ENCODE measurements at regions not wholly inside any gene's neighbourhood (a gene's known extent, or its start where the extent isn't known, plus 50 kb on each side); places are given as distances from the start of the nearest gene placed in this dataset.

DNA sequence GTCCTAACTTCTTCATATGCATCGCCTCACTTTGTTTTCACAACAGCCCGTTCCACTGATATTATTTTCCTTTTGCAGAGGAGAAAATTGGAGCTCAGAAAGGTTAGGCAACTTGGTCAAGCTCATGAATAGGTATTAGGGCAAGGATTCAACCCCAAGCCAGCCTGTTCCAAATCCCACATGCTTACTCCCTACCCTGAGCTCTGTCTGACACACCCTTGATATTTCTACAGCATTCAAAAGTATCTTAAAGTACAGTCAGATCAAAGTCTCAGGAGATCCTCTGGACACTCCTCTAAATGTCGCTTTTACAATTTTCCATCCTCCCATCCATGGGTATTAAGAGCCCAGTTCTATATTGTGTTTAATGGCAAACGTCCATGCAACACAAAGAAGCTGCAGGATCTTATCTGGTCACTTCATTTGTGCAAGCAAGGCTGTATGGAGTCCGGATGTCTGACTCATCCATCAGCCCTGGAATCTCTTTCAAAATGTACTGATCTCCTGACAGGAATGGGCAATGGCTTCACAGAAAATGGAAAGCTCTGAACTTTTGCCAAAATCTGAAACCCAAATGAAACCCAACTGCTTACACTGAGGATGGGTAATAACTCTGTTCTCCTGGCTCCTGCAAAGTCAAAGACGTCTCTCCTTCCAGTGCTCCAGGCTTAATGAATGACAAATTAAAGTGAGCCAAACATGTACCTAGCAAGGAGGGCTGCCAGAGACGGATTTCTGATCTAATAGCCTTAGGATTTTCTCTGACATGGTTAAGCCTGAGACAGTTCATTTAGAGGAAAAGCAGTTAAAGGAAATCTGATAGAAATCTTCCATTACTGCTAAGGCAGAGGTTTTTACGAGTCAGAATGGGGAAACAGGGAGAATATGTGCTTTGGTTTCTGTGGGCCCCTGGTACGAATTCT, 230.9 kb upstream of the RORA start:
- no peaks in the 10 kb centered on the region for H3K9me3 ChIP-seq (ENCODE audit: control insufficient read depth, insufficient read depth, low read length)
- no peaks in the 10 kb centered on the region for H3K27me3 ChIP-seq (ENCODE audit: control insufficient read depth, insufficient read depth, low read length)
- no peak overlapping the region for H3K9ac ChIP-seq (ENCODE audit: low read depth, low read length)
- H3K4me3 ChIP-seq (ENCODE audit: low read depth, low read length), result no peak overlapping the region
- H3K36me3 ChIP-seq (ENCODE audit: control insufficient read depth, insufficient read depth, low read length), result no peaks in the 10 kb centered on the region
- no peaks in the 10 kb centered on the region for H3K4me1 ChIP-seq (ENCODE audit: control insufficient read depth, insufficient read depth, low read length)

DNA sequence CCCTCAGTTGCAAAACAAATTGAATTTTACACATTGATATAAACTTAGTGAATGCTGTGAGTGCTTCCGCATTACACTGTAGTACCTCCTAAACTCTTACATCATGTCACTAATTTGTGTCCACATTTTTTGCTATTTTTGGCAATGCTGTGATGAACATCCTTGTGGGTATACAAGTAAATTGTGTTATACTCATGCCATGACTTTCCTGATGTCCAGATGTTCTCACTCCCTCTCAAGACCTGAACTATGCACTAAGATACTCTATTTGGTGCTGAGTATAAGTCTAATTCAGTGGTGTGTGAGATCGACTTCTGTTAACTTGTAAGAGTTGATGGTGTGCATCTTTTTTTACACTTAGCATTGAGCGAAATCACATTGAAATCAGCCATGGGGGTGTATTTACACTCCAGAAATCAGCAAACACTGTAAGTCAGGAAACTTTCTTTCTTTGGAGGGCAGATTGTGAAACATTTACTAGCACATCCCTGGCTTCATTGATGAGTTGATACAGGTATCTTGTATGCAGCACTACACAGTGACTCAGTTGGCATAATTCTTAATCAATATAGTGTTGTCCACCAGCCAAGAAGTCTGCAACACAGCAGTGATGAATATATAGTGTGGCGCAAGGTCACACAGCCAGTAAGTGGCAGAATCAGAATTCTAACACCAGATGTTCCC, 228.1 kb upstream of the RORA start:
- H3K36me3 ChIP-seq (ENCODE audit: control insufficient read depth, insufficient read depth, low read length), result no peaks in the 10 kb centered on the region

DNA sequence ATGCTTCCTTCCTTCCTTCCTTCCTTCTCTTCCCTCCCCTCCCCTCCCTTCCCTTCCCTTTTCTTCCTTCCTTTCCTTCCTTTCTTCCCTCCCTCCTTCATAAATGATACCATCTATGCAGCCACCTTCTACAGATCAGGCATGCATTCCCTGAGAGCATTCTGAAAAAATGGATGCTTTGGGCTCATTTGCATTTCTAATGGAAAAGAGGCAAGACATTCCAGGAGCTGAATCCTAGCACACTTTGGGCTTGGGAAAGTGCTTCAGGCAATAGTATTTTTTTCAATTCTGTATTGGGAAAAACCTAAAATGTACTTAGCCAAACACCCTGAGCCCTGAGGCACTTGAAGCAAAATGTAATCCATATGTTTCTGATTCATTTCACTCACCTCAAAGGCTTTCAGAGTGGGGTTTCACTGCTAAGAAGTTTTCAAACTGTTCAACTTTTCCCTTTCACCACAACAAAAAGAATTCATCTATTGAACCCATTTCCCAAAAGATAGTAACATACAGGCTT, 220.1 kb upstream of the RORA start:
- no peaks in the 10 kb centered on the region for H3K27me3 ChIP-seq (ENCODE audit: control insufficient read depth, insufficient read depth, low read length)
- H3K4me1 ChIP-seq (ENCODE audit: control insufficient read depth, insufficient read depth, low read length), result no peaks in the 10 kb centered on the region
- no peaks in the 10 kb centered on the region for H3K9me3 ChIP-seq (ENCODE audit: control insufficient read depth, insufficient read depth, low read length)
- no peak overlapping the region for H3K9ac ChIP-seq (ENCODE audit: low read depth, low read length)
- no peaks in the 10 kb centered on the region for H3K36me3 ChIP-seq (ENCODE audit: control insufficient read depth, insufficient read depth, low read length)
- no peak overlapping the region for H3K4me3 ChIP-seq (ENCODE audit: low read depth, low read length)

More for the DNA sequence above, 228.1 kb upstream of the RORA start:
- Histone ChIP-seq H3K27me3 (ENCODE audit: control insufficient read depth, insufficient read depth, low read length) (no peaks in the 10 kb centered on the region), H3K9ac (ENCODE audit: low read depth, low read length) (no peak overlapping the region), H3K4me1 (ENCODE audit: control insufficient read depth, insufficient read depth, low read length) (no peaks in the 10 kb centered on the region), H3K9me3 (ENCODE audit: control insufficient read depth, insufficient read depth, low read length) (no peaks in the 10 kb centered on the region), H3K4me3 (ENCODE audit: low read depth, low read length) (no peak overlapping the region)

DNA sequence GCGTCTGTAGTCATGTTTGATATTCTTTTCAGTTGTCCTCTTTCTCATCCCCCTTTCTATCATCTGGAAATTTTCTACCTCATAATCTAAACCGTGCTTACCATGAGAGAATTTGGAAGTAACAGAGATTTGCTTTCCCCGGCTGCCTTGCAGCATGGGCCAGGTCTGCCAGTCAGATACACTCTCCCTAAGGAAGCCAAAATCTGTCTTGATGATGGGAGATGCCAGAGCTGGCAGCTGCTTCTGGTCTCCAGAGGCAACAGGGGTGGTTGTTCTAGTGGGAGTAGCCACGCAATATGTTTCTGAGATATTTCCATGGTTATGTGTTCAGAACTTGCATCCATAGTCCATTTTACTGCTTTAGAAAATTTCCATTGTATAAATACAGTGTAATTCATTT, 218.9 kb upstream of the RORA start:
- no peak overlapping the region for H3K9ac ChIP-seq (ENCODE audit: low read depth, low read length)
- no peaks in the 10 kb centered on the region for H3K9me3 ChIP-seq (ENCODE audit: control insufficient read depth, insufficient read depth, low read length)
- H3K4me3 ChIP-seq (ENCODE audit: low read depth, low read length), result no peak overlapping the region
- no peaks in the 10 kb centered on the region for H3K36me3 ChIP-seq (ENCODE audit: control insufficient read depth, insufficient read depth, low read length)
- no peaks in the 10 kb centered on the region for H3K27me3 ChIP-seq (ENCODE audit: control insufficient read depth, insufficient read depth, low read length)
- no peaks in the 10 kb centered on the region for H3K4me1 ChIP-seq (ENCODE audit: control insufficient read depth, insufficient read depth, low read length)

DNA sequence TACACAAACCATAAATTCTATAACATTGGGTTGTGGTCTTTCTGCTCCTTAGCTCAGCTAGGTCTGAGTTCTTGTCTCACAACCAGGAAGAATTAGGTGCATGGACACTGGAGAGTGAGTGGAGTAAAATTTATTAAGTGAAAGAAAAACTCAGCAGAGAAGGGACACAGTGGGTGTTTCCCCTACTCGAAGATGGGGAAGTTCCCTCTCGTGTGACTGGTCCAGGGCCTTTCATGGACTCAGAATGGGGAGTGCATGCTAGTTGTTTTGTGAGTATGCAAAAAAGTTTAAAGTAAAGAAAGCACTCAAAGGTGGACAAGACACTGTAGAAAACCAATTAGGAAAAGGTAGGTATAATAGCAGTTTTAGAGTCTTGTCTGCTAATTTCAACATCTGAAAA, 215.5 kb upstream of the RORA start:
- no peaks in the 10 kb centered on the region for H3K9me3 ChIP-seq (ENCODE audit: control insufficient read depth, insufficient read depth, low read length)
- H3K27me3 ChIP-seq (ENCODE audit: control insufficient read depth, insufficient read depth, low read length), result no peaks in the 10 kb centered on the region
- no peak overlapping the region for H3K9ac ChIP-seq (ENCODE audit: low read depth, low read length)
- H3K4me1 ChIP-seq (ENCODE audit: control insufficient read depth, insufficient read depth, low read length), result no peaks in the 10 kb centered on the region
- H3K4me3 ChIP-seq (ENCODE audit: low read depth, low read length), result no peak overlapping the region
- H3K36me3 ChIP-seq (ENCODE audit: control insufficient read depth, insufficient read depth, low read length), result no peaks in the 10 kb centered on the region

DNA sequence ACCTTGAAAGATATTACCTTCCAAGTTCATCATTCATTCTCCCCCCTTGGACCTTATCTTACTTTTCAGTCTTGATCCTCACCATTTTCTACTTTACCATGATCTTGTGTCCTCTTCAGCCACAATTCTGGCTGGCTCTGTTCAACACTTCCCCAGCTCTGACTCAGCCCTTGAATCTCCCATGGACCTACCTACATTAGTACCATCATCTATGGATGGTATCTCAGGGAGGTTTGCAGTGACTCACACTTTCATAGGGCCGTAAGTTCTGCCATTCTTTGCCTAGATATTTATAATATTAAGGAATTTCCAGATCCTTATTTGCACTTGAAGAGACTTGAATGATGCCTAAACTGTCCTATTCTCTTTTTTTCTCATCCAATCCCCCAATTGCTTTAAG, 213.7 kb upstream of the RORA start:
- no peak overlapping the region for H3K4me3 ChIP-seq (ENCODE audit: low read depth, low read length)
- H3K9ac ChIP-seq (ENCODE audit: low read depth, low read length), result no peak overlapping the region
- no peaks in the 10 kb centered on the region for H3K4me1 ChIP-seq (ENCODE audit: control insufficient read depth, insufficient read depth, low read length)
- no peaks in the 10 kb centered on the region for H3K9me3 ChIP-seq (ENCODE audit: control insufficient read depth, insufficient read depth, low read length)
- H3K27me3 ChIP-seq (ENCODE audit: control insufficient read depth, insufficient read depth, low read length), result no peaks in the 10 kb centered on the region
- H3K36me3 ChIP-seq (ENCODE audit: control insufficient read depth, insufficient read depth, low read length), result no peaks in the 10 kb centered on the region

DNA sequence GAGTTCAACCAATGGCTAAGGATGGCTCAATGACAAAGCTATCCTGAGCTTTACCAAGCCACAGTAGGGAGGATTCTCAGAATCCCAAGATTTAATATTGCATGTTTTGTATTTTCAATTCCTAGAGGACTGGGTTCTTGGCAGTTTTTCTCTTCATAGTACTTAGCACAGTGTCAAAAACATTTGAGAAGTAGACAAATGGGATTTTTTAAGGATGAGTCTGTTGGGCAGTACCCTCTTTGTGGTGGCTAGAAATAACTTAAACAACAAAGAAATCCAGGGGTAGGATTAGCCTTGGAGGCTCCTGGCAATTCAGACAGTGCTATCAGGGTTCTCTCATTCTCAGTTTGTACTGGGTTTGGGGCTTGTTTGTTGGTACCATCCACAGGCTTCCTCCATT, 212.8 kb upstream of the RORA start:
- H3K27me3 ChIP-seq (ENCODE audit: control insufficient read depth, insufficient read depth, low read length), result no peaks in the 10 kb centered on the region
- H3K4me1 ChIP-seq (ENCODE audit: control insufficient read depth, insufficient read depth, low read length), result no peaks in the 10 kb centered on the region
- no peaks in the 10 kb centered on the region for H3K9me3 ChIP-seq (ENCODE audit: control insufficient read depth, insufficient read depth, low read length)
- no peak overlapping the region for H3K9ac ChIP-seq (ENCODE audit: low read depth, low read length)
- H3K36me3 ChIP-seq (ENCODE audit: control insufficient read depth, insufficient read depth, low read length), result no peaks in the 10 kb centered on the region
- no peak overlapping the region for H3K4me3 ChIP-seq (ENCODE audit: low read depth, low read length)

DNA sequence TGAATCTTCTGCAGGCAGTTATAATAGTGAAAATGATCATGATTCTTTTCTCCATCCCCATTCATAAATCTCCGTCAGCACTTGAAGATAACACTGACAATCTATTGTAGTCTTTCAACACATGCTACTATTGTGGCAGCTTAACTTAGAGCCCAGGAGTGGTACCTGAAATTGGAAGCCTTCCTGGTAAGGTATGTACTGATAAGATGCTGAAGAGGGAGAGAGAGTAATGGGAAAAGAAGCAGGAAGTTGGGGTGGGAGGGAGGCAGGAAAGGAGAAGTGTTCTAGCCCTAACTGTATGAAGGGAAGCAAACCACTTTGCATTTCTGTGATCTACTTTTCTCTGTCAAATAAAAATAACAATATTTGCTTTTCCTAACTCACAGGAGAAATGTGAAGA, 197.4 kb upstream of the RORA start:
- Histone ChIP-seq H3K27me3 (ENCODE audit: control insufficient read depth, insufficient read depth, low read length) (no peaks in the 10 kb centered on the region), H3K9me3 (ENCODE audit: control insufficient read depth, insufficient read depth, low read length) (no peaks in the 10 kb centered on the region), H3K4me1 (ENCODE audit: control insufficient read depth, insufficient read depth, low read length) (peaks cover 15% of the 10 kb centered on the region), H3K36me3 (ENCODE audit: control insufficient read depth, insufficient read depth, low read length) (no peaks in the 10 kb centered on the region), H3K4me3 (ENCODE audit: low read depth, low read length) (no peak overlapping the region), H3K9ac (ENCODE audit: low read depth, low read length) (no peak overlapping the region)

DNA sequence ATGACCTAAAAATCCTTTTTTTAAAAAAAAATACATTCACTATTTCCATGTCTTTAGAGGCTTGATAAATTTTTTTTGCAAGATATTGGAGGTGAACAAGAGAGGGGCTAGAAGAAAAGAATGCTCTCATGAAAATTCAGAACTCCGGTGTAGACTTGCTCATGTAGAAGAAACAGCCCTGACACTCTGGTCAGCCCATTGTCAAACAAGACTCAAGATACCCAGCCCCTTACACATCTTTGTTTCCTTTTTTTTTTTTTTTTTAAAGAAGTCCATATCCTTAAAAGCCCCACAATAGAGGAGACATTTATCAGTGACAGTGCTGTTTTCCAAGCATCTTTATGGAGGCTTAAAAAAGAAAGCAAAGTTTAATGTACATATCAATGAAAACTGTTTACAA, 196.8 kb upstream of the RORA start:
- H3K27me3 ChIP-seq (ENCODE audit: control insufficient read depth, insufficient read depth, low read length), result no peaks in the 10 kb centered on the region
- H3K9me3 ChIP-seq (ENCODE audit: control insufficient read depth, insufficient read depth, low read length), result no peaks in the 10 kb centered on the region
- peaks cover 15% of the 10 kb centered on the region for H3K4me1 ChIP-seq (ENCODE audit: control insufficient read depth, insufficient read depth, low read length)
- H3K4me3 ChIP-seq (ENCODE audit: low read depth, low read length), result no peak overlapping the region
- no peak overlapping the region for H3K9ac ChIP-seq (ENCODE audit: low read depth, low read length)
- no peaks in the 10 kb centered on the region for H3K36me3 ChIP-seq (ENCODE audit: control insufficient read depth, insufficient read depth, low read length)

DNA sequence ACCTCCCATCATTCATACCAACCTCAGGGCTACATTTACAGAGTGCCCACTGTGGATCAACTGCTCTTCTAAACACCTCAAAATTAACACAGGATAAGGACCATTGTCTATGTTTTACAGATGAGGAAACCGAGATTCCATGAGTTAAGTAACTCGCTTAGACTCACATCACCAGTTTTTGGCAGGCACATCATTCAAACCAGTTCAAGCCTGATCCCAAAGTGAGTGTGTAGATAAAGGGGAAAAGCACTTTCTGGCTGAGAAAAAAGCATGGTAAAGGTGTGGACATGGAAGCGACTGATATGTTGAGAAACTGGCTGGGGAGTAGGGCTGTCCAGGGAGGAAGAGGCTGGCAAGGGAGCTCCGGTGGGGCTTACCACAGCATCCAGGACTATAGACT, 193.7 kb upstream of the RORA start:
- Histone ChIP-seq H3K9ac (ENCODE audit: low read depth, low read length) (no peak overlapping the region), H3K4me3 (ENCODE audit: low read depth, low read length) (no peak overlapping the region), H3K4me1 (ENCODE audit: control insufficient read depth, insufficient read depth, low read length) (peaks cover 15% of the 10 kb centered on the region), H3K9me3 (ENCODE audit: control insufficient read depth, insufficient read depth, low read length) (no peaks in the 10 kb centered on the region), H3K27me3 (ENCODE audit: control insufficient read depth, insufficient read depth, low read length) (no peaks in the 10 kb centered on the region), H3K36me3 (ENCODE audit: control insufficient read depth, insufficient read depth, low read length) (no peaks in the 10 kb centered on the region)

DNA sequence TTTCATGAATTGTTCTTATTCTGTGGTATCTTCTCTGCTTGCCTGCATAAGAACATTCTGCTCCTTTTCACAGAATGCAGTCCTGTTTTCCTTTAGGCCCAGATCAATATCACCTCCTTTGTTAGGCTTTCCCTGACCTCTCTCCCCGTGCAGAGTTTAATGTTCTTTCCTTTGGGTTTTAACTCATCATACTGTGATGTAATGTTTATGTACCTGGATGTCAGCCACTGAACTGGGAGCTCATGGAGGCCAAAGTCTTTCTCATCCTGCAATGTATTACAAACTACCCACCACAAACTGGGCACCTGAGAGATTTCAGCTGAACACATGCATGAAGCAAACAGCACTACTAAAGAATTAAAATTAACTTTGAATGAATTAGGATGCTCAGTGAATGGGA, 192.8 kb upstream of the RORA start:
- Histone ChIP-seq H3K36me3 (ENCODE audit: control insufficient read depth, insufficient read depth, low read length) (no peaks in the 10 kb centered on the region), H3K4me3 (ENCODE audit: low read depth, low read length) (no peak overlapping the region), H3K9ac (ENCODE audit: low read depth, low read length) (no peak overlapping the region), H3K9me3 (ENCODE audit: control insufficient read depth, insufficient read depth, low read length) (no peaks in the 10 kb centered on the region), H3K27me3 (ENCODE audit: control insufficient read depth, insufficient read depth, low read length) (no peaks in the 10 kb centered on the region), H3K4me1 (ENCODE audit: control insufficient read depth, insufficient read depth, low read length) (peaks cover 15% of the 10 kb centered on the region)

DNA sequence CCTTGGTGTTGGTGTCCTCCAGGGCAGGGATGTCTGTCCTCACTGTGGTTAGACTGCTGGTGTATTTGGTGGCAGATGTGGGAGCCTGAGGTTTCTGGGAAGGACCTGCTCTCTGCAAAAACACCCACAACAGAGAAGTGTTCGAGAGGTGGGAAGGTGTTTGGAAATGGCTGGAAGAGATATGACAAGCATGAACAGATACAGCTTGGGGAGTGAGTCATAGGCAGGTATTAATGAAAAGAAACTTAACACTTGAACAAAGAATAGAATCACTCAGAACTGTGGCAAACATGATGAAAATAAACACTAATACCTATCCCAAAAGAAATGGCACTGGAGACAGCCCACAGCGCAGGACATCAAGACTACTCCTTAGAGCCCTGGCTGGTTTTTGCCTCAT, 192.4 kb upstream of the RORA start:
- Histone ChIP-seq H3K27me3 (ENCODE audit: control insufficient read depth, insufficient read depth, low read length) (no peaks in the 10 kb centered on the region), H3K36me3 (ENCODE audit: control insufficient read depth, insufficient read depth, low read length) (no peaks in the 10 kb centered on the region), H3K4me1 (ENCODE audit: control insufficient read depth, insufficient read depth, low read length) (peaks cover 12% of the 10 kb centered on the region), H3K4me3 (ENCODE audit: low read depth, low read length) (no peak overlapping the region), H3K9ac (ENCODE audit: low read depth, low read length) (no peak overlapping the region), H3K9me3 (ENCODE audit: control insufficient read depth, insufficient read depth, low read length) (no peaks in the 10 kb centered on the region)
